Neural progenitor cell (in vitro differentiated cells): ENCODE measurements at regions not wholly inside any gene's neighbourhood (a gene's known extent, or its start where the extent isn't known, plus 50 kb on each side); places are given as distances from the start of the nearest gene placed in this dataset.

Experiments used
- CTCF ChIP-seq: fragments of 200-600 bp; sonication (generic); IDR thresholded peaks from 2 replicates; pipeline ENCODE4 v1.5.1; 2017; ENCODE audit warnings: antibody characterized with exemption, mild to moderate bottlenecking
- EZH2 ChIP-seq: fragments of 200-600 bp; sonication (generic); IDR thresholded peaks from 2 replicates; pipeline ENCODE4 v1.6.1; 2017; ENCODE audit warnings: antibody characterized with exemption, mild to moderate bottlenecking, moderate library complexity

GRCh38 chr4:157984285-157984911 lies 188.4 kb downstream of the GASK1B start:
- TF ChIP-seq EZH2 (no peak), CTCF (no peak)
